Osteocyte (in vitro differentiated cells): ENCODE measurements at regions not wholly inside any gene's neighbourhood (a gene's known extent, or its start where the extent isn't known, plus 50 kb on each side); places are given as distances from the start of the nearest gene placed in this dataset.

Experiments
- DNase-seq: peaks from one replicate; pipeline ENCODE4 v3.0.0; 2021; ENCODE audit warnings: mixed read lengths; ENCODE audit not compliant: unreplicated experiment; ENCODE audit errors: extremely low spot score
- H3K27ac Mint-ChIP-seq: one replicate; pipeline ENCODE4 v1.8.0; 2021; ENCODE audit warnings: mild to moderate bottlenecking, mixed read lengths; ENCODE audit not compliant: unreplicated experiment
- H3K27me3 Mint-ChIP-seq: one replicate; pipeline ENCODE4 v1.8.0; 2021; ENCODE audit warnings: mixed read lengths; ENCODE audit not compliant: unreplicated experiment
- H3K36me3 Mint-ChIP-seq: one replicate; pipeline ENCODE4 v1.8.0; 2021; ENCODE audit warnings: mixed read lengths; ENCODE audit not compliant: unreplicated experiment
- H3K4me1 Mint-ChIP-seq: one replicate; pipeline ENCODE4 v1.8.0; 2021; ENCODE audit warnings: mixed read lengths; ENCODE audit not compliant: unreplicated experiment
- H3K4me3 Mint-ChIP-seq: one replicate; pipeline ENCODE4 v1.8.0; 2021; ENCODE audit warnings: mild to moderate bottlenecking, moderate library complexity, mixed read lengths; ENCODE audit not compliant: unreplicated experiment
- H3K9me3 Mint-ChIP-seq: one replicate; pipeline ENCODE4 v1.8.0; 2021; ENCODE audit warnings: mixed read lengths; ENCODE audit not compliant: unreplicated experiment
- CTCF ChIP-seq: fragments of 200-600 bp; sonication (generic); IDR thresholded peaks from 2 replicates; pipeline ENCODE4 v1.5.0; 2021; ENCODE audit warnings: antibody characterized with exemption, mild to moderate bottlenecking, moderate library complexity

DNA sequence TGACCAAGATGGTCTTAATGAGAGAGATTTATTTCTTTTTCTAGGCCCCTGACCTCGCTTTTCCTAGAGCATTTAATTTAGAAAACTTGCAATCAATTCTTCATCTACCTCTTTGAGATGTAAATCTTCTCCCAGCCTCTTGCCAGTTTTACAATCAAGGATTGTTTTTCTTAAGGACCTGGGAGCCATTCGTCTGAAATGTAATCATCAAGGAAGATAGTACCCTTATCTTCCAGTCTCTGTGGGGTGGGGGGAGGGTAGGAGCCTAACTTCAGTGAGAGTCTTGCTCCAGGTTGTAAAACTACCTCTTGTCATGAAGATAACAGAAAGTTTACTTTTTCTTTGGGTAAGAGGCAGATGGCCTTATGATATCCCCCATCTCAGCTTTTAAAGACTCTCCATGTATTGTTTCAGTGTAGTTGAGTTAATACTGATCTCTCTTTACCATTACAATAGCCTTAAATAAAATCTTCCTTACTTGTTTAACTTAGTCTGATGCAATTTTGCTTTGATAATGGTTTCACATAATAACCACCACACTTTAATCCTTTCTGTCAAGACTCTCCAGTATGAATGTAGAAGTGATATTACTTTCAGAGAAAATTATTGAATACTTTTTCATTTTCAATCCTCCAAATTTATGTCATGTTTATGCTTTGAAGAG is 110.2 kb upstream of the CPHXL start:
- no peaks in the 10 kb centered on the region for H3K4me1 Mint-ChIP-seq
- no peak for DNase-seq
- H3K27ac Mint-ChIP-seq, result no peak overlapping the region
- H3K4me3 Mint-ChIP-seq, result no peak overlapping the region
- H3K36me3 Mint-ChIP-seq, result no peaks in the 10 kb centered on the region
- TF ChIP-seq CTCF, result no peak
- H3K27me3 Mint-ChIP-seq, result peaks cover 4% of the 10 kb centered on the region
- peaks cover 8% of the 10 kb centered on the region for H3K9me3 Mint-ChIP-seq

GRCh38 chr16:75837264-75837663 is 111.0 kb upstream of the CPHXL start:
- TF ChIP-seq CTCF, result no peak
- Mint-ChIP-seq H3K4me3 (no peak overlapping the region), H3K4me1 (no peaks in the 10 kb centered on the region), H3K27me3 (peaks cover 4% of the 10 kb centered on the region), H3K36me3 (no peaks in the 10 kb centered on the region), H3K27ac (no peak overlapping the region), H3K9me3 (peaks cover 8% of the 10 kb centered on the region)
- no peak for DNase-seq

GRCh38 chr16:75837681-75838080 is 111.4 kb upstream of the CPHXL start:
- peaks cover 4% of the 10 kb centered on the region for H3K9me3 Mint-ChIP-seq
- no peak overlapping the region for H3K27ac Mint-ChIP-seq
- H3K4me1 Mint-ChIP-seq, result no peaks in the 10 kb centered on the region
- peaks cover 4% of the 10 kb centered on the region for H3K27me3 Mint-ChIP-seq
- DNase-seq, result no peak
- no peak overlapping the region for H3K4me3 Mint-ChIP-seq
- TF ChIP-seq CTCF, result no peak
- no peaks in the 10 kb centered on the region for H3K36me3 Mint-ChIP-seq

- TF ChIP-seq CTCF, result no peak
- Mint-ChIP-seq H3K4me3 (no peak overlapping the region), H3K9me3 (no peaks in the 10 kb centered on the region), H3K27me3 (peaks cover 8% of the 10 kb centered on the region), H3K36me3 (no peaks in the 10 kb centered on the region), H3K4me1 (no peaks in the 10 kb centered on the region), H3K27ac (no peak overlapping the region)
- DNase-seq, result no peak
Measured at GRCh38 chr16:75841517-75841916, 115.2 kb upstream of the CPHXL start.

DNA sequence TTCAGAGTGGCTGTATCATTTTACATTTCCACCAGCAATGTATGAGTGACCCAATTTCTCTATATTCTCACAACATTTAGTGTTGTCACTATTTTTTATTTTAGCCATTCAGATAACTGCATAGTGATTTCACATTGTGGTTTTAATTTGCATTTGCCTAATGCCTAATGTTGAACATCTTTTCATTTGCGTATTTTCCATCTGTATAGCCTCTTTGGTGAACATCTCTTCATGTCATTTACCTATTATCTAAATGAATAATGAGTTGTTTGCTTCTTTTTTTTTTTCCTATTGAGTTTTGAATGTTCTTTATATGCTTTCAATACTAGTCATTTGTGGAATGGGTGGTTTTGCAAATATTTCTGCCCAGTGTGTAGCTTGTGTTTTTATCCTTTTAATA is 120.9 kb upstream of the CPHXL start:
- Mint-ChIP-seq H3K36me3 (no peaks in the 10 kb centered on the region), H3K27me3 (peaks cover 5% of the 10 kb centered on the region), H3K9me3 (no peaks in the 10 kb centered on the region), H3K4me1 (no peaks in the 10 kb centered on the region), H3K27ac (no peak overlapping the region), H3K4me3 (no peak overlapping the region)
- DNase-seq, result no peak
- TF ChIP-seq CTCF, result no peak
